GM19023 (cell line): ENCODE measurements at regions not wholly inside any gene's neighbourhood (a gene's known extent, or its start where the extent isn't known, plus 50 kb on each side); places are given as distances from the start of the nearest gene placed in this dataset.

Experiments used
- ATAC-seq: cut with Tn5 transposase; IDR thresholded peaks from one replicate; pipeline ENCODE4 v1.9.1; 2021; ENCODE audit warnings: mild to moderate bottlenecking, moderate library complexity; ENCODE audit not compliant: unreplicated experiment

DNA sequence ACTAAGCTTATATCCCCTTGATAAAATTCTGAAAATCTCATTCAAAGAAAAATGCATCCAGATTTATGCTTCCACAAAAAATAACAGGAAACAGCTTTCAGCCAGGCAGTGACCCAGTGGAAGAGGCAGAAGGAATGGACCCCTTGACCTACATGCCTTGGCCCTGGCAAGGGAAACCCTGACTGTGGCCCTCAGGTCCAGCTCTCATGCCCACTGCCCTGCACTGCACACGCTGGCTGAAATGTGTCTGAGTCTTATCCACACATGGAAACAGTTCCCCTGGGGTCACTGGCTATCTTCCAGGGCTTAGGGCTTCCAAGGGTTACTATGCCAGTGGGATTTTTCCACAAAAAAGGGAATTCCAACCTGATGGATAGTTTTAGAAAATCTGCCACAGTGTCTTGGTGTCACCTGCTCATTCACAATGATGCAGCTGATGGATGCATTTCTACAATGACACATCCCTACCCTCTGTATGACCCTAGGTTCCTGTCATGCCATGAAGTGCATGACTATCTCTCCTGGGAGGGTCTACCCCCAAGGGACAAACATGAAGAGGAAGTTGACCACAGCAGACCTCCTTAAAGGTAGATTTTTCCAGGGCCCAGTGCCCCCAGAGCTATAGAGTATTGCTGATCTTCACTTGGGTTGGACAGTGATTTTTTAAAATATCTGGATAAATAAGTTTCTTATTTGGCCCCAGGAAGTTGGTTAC, 121.9 kb upstream of the CD93 start:
- no peak for ATAC-seq

DNA sequence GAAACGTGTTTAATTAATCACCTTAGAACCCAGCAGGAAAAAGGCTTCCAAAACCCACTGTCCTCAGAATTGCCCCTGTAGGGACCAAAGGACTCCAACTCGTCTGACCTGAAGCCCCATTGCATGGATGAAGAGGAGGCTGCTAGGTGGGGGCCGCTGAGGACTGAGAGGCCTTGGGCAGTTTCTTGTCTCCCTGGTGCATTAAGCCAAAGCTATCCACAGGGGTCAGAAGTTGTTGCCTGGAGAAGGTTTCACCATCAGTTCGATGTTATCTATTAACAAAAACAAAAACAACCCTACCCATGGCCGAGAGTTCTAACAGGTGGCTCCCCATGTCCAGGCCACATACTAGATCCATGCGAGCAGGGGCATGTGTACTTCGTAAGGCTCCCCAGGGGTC, 120.9 kb upstream of the CD93 start:
- ATAC-seq, result no peak

DNA sequence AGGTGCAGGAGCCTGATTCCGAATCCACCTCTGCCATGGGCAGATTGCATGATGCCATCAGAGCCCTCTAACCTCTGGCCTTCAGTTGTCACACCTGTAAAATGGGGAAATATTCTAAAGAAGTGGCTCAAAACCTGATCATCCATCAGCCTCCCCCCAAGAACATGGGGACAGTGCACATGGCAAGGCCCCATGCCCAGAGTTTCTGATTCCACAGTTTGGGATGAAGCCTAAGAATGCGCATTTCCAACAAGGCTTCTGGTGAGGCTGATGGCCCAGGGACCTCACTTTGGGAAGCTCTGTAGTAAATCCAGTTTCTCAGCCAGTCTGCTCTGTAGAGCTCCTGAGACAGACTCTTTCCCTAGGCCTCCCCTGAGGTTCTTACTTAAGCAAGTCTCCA, 119.9 kb upstream of the CD93 start:
- ATAC-seq, result no peak

DNA sequence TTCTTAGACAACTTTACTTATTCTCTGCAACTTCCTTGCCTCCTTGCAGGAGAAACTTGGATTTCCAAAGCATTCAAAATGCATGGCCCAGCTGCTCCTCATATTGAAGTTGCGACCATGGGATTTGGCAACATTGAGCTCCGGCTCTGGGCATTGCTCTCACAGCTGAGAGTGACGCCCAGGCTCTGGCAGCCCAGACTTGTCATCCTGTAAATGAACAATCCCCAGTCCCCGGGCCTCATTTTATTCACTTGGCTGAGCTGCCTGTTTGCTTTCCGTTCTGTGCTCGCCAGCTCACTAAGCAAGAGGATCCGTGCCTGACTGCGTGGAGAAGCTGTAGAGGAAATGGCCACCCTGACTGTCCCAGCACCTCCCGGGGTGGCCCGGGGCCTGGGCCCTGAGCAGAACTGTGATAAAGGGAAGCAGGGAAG, 119.5 kb upstream of the CD93 start:
- ATAC-seq, result no peak

DNA sequence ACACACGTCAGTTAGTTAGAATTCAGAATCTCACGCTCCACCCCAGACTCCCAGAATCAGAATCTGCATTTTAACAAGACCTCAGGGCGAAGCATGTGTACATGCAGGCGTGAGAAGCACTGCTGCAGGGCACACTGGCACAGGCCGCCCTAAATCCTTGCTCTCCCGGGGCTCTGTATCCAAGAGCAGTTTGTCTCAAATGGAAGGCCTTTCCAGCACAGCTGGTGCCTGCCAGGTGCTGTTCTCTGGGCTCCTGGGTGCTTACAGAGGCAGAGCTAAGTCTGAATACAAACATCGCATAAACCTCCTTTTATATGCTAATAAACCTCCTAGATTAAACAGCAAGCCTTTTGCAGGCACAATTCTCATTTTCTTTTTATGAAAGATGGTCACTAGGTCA, 119.1 kb upstream of the CD93 start:
- no peak for ATAC-seq

DNA sequence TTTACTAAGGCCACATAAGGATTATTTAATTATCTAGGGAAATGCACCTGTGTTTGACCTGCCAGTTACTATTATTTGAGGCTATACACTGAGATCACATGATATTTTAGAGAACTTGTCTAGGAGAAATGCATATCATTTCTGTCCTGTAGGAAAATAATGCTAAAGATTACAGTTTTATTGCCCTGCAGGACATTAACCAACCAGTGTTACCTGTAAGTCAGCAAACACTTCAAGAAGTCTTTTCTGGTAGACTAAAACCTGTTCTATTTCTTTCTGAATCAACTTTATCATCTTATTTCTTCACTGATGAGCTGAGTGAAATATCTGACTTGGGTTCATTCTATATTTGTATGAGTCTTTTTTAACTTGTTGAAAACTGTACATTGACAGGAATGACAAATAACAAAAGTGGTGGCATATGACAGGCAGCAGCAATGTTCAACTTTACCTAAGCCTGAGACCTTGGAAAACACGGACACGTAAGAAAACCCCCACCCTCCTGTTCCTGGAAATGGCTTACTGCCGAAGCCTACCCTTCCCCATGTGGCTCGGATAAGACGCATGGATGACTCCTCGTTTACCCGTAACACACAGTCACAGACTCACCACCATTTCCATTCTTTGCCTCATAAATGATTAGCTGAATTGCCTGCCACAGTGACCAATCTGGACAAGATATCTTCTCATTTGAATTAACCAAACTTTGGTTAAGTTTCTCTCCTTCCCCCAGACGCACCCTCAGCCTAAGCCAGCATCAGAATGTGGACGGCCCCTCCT, 118.0 kb upstream of the CD93 start:
- ATAC-seq, result no peak

DNA sequence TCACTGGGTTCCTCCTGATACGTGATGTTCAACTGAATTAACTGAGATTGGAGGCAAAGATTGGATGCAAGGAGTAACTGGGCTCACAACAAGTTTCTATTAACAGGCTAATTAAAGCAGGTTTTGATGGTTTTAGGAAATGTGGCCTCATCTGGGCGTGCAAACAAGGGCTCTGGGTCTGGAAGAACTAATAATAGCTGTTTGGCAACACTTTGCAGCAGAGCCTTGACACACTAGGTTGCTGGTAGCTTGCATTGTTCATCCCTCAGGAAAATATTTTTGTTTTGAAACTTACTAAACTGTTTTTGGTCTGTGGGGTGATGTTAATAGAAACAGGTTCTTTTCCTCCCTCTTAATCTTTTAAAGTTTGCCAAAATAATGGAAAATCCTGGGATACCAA, 117.2 kb upstream of the CD93 start:
- ATAC-seq, result no peak

DNA sequence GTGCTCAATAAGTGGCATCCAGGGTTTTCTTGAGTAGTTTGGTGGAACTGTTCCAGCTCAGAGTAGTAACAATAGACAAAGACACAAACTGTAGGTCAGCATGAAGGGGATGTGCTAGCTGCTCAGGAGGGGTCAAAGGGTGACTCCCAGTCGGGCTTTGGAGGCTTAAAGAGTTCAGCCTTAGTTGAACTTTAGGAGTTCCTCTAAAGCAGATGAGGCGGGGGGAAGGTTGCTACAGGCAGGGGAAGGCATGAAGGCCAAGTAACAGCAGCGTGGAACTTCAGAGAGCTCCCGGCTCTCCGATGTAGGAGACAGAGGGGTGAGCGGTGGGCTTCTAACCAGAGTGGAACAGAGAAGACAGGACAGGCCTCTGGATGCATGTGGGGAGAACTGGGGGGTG, 115.5 kb upstream of the CD93 start:
- ATAC-seq, result no peak

DNA sequence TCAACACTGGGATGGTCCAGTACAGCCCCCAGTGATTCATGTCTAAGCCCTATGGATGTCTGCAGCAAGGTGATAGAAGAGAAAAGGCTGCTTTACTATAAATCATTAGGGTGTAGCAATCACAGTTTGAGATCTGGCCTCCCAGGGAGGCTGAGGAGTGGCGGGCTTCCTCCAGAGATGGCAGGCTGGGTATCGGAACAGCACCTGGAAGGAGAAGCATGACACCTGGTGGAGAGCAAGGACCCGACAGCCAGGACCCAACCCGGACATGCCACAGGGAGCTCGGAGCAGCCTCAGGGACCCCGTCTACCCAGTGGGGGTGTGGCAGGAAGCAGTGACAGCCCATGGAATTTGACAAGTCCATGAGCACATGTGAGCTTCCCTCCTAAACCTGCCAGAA, 114.8 kb upstream of the CD93 start:
- ATAC-seq, result no peak

DNA sequence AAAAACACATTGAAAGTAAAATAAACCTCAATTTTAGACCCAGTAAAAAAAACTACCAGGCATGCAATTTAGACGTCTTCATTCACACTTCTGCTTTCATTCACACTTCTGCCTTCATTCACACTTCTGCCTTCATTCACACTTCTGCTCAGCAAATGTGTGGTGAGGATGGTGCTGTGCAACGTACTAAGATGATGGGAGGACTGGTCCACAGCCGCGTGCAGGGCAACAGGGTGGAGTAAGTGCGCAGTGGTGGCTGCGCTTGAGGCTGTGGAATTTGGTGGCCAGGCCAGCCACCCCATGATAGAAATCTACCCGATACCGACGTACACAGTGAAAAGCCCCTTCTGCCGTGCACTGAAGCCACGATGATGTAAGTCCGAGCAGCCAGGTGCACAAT, 114.3 kb upstream of the CD93 start:
- ATAC-seq, result no peak

DNA sequence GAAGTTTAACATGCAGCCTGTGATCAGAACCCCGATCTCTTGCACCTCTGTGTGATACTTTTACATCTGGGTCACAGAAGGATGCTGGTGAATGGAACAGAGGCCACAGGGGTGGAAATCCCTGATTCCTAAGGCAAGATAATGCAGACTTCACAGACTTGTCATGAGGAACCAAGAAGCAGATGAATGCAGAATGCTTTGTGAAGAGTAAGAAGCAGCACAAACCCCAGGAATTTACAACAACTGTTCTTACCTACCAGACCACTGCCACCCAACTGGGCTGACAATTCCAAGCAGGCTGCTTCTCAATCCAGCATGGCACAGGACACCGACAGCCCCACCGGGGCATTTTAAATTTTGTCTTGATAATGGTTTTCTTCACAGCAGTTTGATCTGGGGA, 113.2 kb upstream of the CD93 start:
- no peak for ATAC-seq

DNA sequence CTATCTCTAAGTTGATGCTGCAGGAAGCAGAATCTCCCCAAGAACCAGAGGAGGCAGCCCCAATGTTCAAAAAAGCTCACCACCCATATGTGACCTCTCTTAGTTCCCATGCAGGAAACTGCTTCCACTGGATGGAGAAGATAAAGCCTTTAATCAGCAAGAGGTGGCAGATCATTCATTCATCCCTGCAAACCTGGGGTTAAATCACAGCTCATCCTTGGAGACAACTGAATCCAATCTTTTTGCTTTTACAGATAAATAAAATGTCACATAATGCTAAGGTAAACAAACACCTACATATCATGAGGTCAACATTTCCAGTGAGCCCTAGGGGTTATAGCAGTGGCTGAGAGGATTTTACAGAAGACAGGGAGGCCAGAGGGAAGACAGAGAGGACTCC, 112.7 kb upstream of the CD93 start:
- no peak for ATAC-seq

DNA sequence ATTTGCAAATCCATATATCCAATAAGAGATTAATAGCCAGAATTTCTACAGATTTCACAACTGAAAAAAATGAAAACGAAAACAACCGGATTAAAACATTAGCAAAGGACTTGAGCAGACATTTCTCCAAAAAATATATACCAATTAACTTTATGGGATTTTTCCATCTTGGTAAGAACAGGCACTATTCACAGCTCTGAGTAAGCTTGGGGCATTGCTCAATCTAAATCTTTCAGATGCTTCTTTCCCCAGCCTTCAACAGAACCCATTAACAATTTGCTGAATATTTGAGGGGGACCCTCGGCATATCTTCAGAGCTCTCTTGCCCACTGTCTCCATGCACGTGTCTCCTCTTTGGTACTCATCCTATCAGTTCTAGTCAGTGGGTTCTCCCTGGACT, 111.7 kb upstream of the CD93 start:
- ATAC-seq, result no peak

DNA sequence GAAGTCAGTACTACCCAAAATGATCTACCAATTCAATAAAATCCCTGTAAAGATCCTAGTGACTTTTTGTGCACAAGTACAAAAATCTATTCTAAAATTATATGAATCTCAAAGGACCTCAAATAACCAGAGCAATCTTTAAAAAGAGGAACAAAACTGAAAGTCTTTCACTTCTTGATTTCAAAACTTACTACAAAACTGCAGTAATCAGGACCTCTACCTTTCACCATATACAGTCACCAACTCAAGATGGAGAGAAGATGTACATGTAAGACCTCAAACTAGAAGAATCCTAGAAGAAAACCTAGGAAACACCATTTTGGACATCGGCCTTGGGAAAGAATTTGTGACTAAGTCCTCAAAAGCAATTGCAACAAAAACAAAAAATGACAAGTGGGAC, 109.5 kb upstream of the CD93 start:
- ATAC-seq, result no peak

DNA sequence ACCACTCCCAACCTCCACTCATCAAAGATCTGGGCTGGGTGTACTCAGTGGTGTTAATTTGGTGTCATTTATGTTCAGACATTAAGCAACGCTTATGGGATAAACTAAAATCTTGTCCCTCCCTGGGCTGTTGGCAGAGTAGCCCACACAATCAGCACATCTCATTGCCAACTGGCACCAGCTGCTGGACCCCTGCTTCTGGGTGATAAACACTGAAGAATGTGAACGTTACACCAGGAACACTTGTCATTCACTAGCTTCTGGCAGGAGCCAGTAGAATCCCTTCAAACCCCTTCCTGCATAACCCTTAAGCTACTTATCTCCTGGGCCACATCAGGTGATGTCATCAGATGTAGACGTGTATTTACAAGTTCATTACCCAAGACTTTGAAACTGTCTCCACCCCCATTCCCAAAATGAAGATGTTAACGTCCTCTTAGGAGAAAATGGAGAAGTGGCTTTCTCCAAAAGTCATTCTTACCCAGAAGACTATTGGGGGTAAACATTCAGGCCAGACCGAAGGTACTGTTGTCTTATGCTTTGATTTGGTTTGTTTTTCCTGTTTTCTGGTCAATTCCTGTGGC, 107.8 kb upstream of the CD93 start:
- ATAC-seq, result no peak

DNA sequence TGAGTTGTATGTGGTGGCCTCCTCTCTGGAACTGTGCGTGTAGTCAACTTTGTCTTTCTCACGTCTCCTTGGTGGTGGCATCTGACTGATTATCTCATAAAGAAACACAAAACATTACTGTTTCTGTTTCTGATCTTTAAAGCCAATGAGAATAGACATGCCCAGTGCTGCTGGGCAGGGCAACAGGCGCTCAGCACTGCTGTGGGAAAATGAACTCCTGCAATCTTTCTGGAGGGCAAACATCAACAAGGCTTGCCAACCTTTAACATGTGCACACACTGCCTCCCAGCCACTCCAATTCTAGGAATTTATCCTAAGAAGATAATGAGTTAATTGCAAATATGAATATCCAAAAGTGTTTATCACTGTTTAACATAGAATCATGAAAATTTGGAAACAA, 106.3 kb upstream of the CD93 start:
- no peak for ATAC-seq

DNA sequence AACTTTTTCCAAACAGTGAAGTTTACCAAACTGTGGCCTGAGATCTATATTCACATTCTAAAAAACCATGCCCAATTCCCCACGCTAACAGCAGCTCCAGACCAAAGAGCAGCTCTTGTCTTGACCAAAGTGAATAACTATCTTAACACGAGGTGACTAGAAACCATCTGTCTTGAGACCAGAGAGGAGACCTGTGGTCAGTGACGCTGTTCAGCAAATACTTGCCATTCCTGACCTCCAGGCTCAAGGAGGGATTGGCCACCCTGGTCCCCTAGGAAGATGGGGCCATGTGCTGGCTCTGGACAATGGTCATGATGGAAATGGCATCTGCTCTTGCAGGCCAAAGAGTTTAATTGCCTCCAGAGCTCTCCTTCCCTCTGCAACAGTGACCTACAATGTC, 104.4 kb upstream of the CD93 start:
- no peak for ATAC-seq

DNA sequence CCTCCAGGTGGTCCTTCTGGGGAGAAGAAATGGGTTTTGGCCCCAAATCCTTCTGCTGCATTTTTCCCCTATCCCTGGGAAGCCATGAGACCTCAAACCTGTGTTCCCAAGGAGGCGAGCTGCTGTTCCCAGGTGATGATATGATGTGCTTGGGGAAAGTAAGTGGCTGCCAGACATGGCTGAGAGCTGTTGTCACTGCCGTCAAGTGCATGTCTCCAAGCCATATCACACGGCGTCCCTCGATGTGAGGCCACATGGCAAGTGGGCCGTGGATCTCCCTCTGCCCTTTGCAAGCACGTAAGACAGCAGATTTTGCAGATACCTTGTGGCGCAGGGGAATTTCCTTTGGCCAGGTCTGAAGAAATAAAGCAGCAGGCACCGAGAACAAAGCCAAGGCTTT, 103.7 kb upstream of the CD93 start:
- no peak for ATAC-seq

DNA sequence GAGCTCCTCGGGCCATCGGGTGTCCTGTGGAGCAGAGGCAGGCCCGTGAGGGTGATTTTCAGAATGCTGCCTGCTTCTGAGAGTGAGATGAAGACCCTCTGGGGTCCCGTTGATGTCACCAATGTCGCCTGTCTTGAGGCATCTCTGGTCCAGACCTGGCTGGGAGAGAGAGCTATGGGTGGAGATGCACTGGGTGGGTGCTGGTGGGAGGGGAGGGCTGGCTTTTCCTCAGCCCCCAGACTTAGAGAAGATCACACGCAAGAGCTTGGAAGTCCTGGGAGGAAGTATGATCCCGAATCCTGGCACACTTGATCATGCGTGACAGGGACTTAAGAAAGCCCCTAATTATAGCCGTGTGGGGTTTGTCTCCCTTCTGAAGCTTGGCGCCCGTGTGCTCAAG, 103.2 kb upstream of the CD93 start:
- ATAC-seq, result no peak

DNA sequence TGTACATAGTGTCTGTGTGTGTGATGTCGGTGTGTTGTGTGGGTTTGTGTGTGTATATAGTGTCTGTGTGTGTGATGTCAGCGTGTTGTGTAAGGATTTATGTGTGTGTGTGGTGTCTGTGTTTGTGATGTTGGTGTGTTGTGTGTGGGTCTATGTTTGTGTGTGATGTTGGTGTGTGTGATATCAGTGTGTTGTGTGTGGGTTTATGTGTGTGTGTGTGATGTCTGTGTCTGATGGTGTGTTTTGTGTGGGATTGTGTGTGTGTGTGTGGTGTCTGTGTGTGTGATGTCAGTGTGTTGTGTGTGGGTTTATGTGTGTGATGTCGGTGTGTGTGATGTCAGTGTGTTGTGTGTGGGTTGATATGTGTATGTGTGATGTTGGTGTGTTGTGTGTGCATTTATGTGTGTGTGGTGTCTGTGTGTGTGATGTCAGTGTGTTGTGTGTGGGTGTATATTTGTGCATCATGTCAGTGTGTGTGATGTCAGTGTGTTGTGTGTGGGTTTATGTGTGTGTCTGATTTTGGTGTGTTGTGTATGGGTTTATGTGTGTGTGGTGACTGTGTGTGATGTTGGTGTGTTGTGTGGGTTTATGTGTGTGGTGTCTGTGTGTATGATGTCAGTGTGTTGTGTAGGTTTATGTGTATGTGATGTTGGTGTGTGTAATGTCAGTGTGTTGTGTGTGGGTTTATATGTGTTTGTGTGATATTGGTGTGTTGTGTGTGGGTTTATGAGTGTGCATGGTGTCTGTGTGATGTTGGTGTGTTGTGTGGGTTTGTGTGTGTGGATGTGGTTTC, 102.4 kb upstream of the CD93 start:
- ATAC-seq, result no peak

DNA sequence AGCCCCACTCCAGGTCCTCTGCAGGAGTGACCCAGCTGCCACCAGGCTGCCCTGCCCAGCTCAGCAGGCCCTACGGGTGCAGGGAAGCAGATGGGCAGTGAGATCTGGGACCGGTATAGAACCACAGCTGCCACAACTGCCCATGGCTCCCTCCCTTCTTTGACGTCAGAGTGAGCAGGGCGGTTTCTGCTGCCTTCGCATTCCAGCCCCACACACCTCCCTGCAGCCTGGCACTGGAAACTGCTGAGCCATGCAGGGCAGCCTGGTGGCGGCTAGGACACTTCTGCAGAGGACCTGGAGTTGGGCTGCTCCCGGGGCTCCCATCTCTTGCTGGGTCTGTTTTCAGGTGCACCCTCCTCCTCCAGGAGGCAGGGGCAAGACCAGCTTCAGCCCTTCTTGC, 101.6 kb upstream of the CD93 start:
- ATAC-seq, result no peak

DNA sequence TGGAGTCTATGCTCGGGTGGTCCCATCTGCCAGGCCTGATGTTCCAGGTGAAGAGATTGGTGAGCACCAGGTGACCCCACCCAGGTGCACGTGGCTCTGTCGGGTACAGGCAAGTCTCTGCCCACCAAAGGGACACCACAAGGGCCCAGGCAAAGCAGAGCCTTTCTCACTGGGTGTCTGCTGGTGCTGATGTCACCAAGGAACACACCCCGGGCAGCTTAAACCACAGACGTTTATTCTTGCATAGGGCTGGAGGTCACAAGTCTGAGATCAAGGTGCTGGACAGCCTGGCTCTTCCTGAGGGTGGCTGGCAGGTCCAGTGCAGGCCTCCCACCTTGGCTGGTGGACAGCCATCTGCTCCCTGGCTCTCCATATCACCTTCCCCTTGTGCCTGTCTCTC, 100.7 kb upstream of the CD93 start:
- no peak for ATAC-seq
